Vagina (tissue), 2 donors: ENCODE measurements at regions not wholly inside any gene's neighbourhood (a gene's known extent, or its start where the extent isn't known, plus 50 kb on each side); places are given as distances from the start of the nearest gene placed in this dataset.

Experiments
- DNase-seq, 2 donors: peaks; one replicate each; pipeline ENCODE4 v3.0.0-alpha.2; 2017; ENCODE audit errors: extremely low spot score in 2 of 2
- H3K27ac ChIP-seq: fragments of 200-600 bp; sonication (generic); one replicate; pipeline ENCODE4 v1.5.1; 2019
- H3K27me3 ChIP-seq: fragments of 200-600 bp; sonication (generic); one replicate; pipeline ENCODE4 v1.5.1; 2019
- H3K36me3 ChIP-seq, 2 donors: fragments of 200-600 bp; sonication (generic); one replicate each; pipeline ENCODE4 v1.5.1; 2017 to 2019
- H3K4me1 ChIP-seq: fragments of 200-600 bp; sonication (generic); one replicate; pipeline ENCODE4 v1.5.1; 2019
- H3K4me3 ChIP-seq, 2 donors: fragments of 200-600 bp; sonication (generic); 1 replicate in 1 of 2; 2 replicates in 1 of 2; pipeline ENCODE4 v1.5.1; 2016 to 2019
- H3K9me3 ChIP-seq: fragments of 200-600 bp; sonication (generic); one replicate; pipeline ENCODE4 v1.5.1; 2019
- POLR2A ChIP-seq, 2 donors: fragments of 450-650 bp; IDR thresholded peaks; one replicate each; pipeline ENCODE4 v1.6.1; 2017; ENCODE audit warnings: antibody characterized with exemption in 2 of 2, mild to moderate bottlenecking in 2 of 2, moderate library complexity in 2 of 2
- POLR2AphosphoS5 ChIP-seq, 2 donors: sonication (generic); formaldehyde crosslinking; IDR thresholded peaks; one replicate each; pipeline ENCODE4 v1.9.0; 2017; ENCODE audit warnings: antibody characterized with exemption in 2 of 2, mild to moderate bottlenecking in 2 of 2, low read depth in 1 of 2; ENCODE audit not compliant: insufficient read depth in 1 of 2
- intact Hi-C: fragments of 100-400 bp; cut with DNase I; formaldehyde crosslinking; loops from one replicate; pipeline ENCODE4 v1.15.1; 2023
- TF ChIP-seq, protein P1 (sequence below), 3 experiments: fragments of 450-650 bp in 2 of 3; fragments of 200-600 bp in 1 of 3; sonication (generic) in 1 of 3; IDR thresholded peaks; one replicate each; pipeline ENCODE4 v1.5.1; 2017 to 2019; ENCODE audit warnings: antibody characterized with exemption in 3 of 3, mild to moderate bottlenecking in 2 of 3, moderate library complexity in 2 of 3

GRCh38 chr5:162786234-162786633 is 651.2 kb upstream of the CCNG1 start:
- no peaks in the 10 kb centered on the region for H3K4me1 ChIP-seq
- no peaks in the 10 kb centered on the region for H3K9me3 ChIP-seq
- H3K27me3 ChIP-seq: no peaks in the 10 kb centered on the region
- H3K27ac ChIP-seq: no peak overlapping the region
- TF ChIP-seq POLR2A (IDR thresholded peaks at IDR 0.05) (no peak), POLR2AphosphoS5 (IDR thresholded peaks at IDR 0.05; ENCODE audit: insufficient read depth in 1 of 2, low read depth in 1 of 2) (no peak)
- TF ChIP-seq, protein P1, sequence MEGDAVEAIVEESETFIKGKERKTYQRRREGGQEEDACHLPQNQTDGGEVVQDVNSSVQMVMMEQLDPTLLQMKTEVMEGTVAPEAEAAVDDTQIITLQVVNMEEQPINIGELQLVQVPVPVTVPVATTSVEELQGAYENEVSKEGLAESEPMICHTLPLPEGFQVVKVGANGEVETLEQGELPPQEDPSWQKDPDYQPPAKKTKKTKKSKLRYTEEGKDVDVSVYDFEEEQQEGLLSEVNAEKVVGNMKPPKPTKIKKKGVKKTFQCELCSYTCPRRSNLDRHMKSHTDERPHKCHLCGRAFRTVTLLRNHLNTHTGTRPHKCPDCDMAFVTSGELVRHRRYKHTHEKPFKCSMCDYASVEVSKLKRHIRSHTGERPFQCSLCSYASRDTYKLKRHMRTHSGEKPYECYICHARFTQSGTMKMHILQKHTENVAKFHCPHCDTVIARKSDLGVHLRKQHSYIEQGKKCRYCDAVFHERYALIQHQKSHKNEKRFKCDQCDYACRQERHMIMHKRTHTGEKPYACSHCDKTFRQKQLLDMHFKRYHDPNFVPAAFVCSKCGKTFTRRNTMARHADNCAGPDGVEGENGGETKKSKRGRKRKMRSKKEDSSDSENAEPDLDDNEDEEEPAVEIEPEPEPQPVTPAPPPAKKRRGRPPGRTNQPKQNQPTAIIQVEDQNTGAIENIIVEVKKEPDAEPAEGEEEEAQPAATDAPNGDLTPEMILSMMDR (IDR thresholded peaks at IDR 0.05): no peak
- no peak for DNase-seq
- H3K4me3 ChIP-seq: no peak overlapping the region
- intact Hi-C loops: no loop called here
- no peaks in the 10 kb centered on the region for H3K36me3 ChIP-seq

DNA sequence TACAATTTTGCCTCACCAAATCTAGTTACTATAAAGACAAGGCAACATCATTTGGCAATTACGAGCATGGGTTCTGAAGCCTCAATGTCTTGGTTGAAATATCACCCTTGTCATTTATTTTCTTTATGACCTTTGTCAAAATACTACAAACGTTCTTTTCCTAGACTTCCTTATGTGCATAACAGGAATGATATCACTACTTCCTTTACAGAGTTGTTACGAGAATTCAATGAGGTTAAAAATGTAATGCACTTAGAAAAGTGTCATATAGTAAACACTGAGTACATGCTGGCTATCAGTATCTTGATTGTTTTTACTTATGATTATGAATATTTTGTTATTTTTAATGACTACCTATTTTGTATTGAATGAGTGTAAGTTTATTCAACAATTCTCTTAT is 640.9 kb upstream of the CCNG1 start:
- DNase-seq: no peak
- H3K9me3 ChIP-seq: no peaks in the 10 kb centered on the region
- H3K27ac ChIP-seq: no peak overlapping the region
- no peaks in the 10 kb centered on the region for H3K27me3 ChIP-seq
- H3K4me3 ChIP-seq: no peak overlapping the region
- H3K36me3 ChIP-seq: no peaks in the 10 kb centered on the region
- no peaks in the 10 kb centered on the region for H3K4me1 ChIP-seq
- intact Hi-C loops: no loop called here
- no peak for TF ChIP-seq POLR2AphosphoS5 (IDR thresholded peaks at IDR 0.05; ENCODE audit: insufficient read depth in 1 of 2, low read depth in 1 of 2)

DNA sequence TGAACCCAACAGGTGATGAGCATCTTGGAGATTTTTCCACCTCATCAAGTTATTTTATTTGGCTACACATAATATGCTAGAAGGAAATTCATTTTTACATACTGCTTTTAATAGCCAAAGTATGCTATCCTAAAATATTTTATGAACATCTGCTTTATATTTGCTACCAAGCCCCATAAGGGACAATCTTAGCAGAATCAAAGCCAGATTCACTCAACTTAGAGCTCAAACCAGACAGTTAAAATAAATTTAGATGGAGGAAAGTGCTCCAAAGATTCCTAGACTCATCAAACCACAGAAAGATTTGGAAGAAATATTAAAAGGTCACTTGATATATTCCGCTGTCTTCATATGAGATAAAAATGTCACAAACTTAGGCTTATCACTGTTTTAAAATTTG is 637.1 kb upstream of the CCNG1 start:
- Histone ChIP-seq H3K27ac (no peak overlapping the region), H3K4me3 (no peak overlapping the region), H3K36me3 (no peaks in the 10 kb centered on the region), H3K27me3 (no peaks in the 10 kb centered on the region), H3K9me3 (no peaks in the 10 kb centered on the region), H3K4me1 (no peaks in the 10 kb centered on the region)
- TF ChIP-seq POLR2A (IDR thresholded peaks at IDR 0.05): no peak
- intact Hi-C loops: no loop called here
- DNase-seq: no peak

DNA sequence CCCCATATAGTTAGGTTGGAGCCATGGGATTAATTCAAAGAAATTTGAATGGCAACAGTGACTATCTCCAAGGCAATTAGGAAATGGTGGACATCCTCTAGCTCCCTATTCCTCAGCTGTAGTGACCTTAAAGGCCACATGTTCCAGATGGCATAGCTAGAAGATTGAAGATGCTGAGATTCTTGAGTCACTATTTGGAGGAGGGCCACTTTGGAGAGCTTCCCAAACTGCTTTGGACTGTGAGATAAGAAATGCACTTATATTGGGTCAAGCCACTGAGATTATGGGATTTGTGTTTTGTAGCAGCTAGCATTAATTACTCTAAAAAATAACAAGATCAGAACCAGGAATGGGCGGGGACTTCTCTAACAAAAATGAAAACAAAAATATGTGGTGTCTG is 636.2 kb upstream of the CCNG1 start:
- H3K27ac ChIP-seq: no peak overlapping the region
- DNase-seq: no peak
- no peak overlapping the region for H3K4me3 ChIP-seq
- no peaks in the 10 kb centered on the region for H3K9me3 ChIP-seq
- intact Hi-C loops: no loop called here
- no peaks in the 10 kb centered on the region for H3K36me3 ChIP-seq
- H3K27me3 ChIP-seq: no peaks in the 10 kb centered on the region
- H3K4me1 ChIP-seq: no peaks in the 10 kb centered on the region
- TF ChIP-seq, protein P1 (IDR thresholded peaks at IDR 0.05): no peak
- no peak for TF ChIP-seq POLR2A (IDR thresholded peaks at IDR 0.05)
- no peak for TF ChIP-seq POLR2AphosphoS5 (IDR thresholded peaks at IDR 0.05; ENCODE audit: insufficient read depth in 1 of 2, low read depth in 1 of 2)

- intact Hi-C loops: no loop called here
- Histone ChIP-seq H3K27ac (no peak overlapping the region), H3K4me3 (no peak overlapping the region), H3K27me3 (no peaks in the 10 kb centered on the region), H3K9me3 (no peaks in the 10 kb centered on the region), H3K4me1 (no peaks in the 10 kb centered on the region), H3K36me3 (no peaks in the 10 kb centered on the region)
- no peak for TF ChIP-seq POLR2AphosphoS5 (IDR thresholded peaks at IDR 0.05; ENCODE audit: insufficient read depth in 1 of 2, low read depth in 1 of 2)
- TF ChIP-seq, protein P1 (IDR thresholded peaks at IDR 0.05): no peak
- TF ChIP-seq POLR2A (IDR thresholded peaks at IDR 0.05): no peak
- no peak for DNase-seq
Observed at GRCh38 chr5:162806195-162806594, 631.2 kb upstream of the CCNG1 start.

DNA sequence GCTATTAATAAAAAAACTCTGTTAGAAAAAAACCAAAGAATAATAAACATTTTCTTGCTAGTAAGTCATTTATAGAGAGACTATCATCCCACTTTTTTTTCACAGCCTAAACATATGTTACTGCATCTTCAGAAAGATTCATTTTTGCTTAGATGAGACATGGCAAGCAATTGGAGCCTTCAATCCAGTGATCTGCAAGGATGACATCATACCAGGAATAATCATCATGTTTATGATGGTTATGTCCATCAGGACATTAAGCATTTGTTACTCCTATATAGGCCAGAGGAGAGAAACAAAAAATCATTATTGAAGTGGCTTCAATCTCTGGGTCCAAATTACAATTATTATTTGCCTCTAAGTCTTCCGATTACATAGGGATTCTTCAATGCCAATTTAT is 626.3 kb upstream of the CCNG1 start:
- intact Hi-C loops: no loop called here
- TF ChIP-seq, protein P1 (IDR thresholded peaks at IDR 0.05): no peak
- no peak for TF ChIP-seq POLR2AphosphoS5 (IDR thresholded peaks at IDR 0.05; ENCODE audit: insufficient read depth in 1 of 2, low read depth in 1 of 2)
- TF ChIP-seq POLR2A (IDR thresholded peaks at IDR 0.05): no peak
- Histone ChIP-seq H3K9me3 (no peaks in the 10 kb centered on the region), H3K27me3 (no peaks in the 10 kb centered on the region), H3K36me3 (no peaks in the 10 kb centered on the region), H3K27ac (no peak overlapping the region), H3K4me3 (no peak overlapping the region), H3K4me1 (no peaks in the 10 kb centered on the region)
- DNase-seq: no peak
